Endothelial cell of umbilical vein (primary cell): ENCODE measurements at regions not wholly inside any gene's neighbourhood (a gene's known extent, or its start where the extent isn't known, plus 50 kb on each side); places are given as distances from the start of the nearest gene placed in this dataset.

Experiments used
- EZH2 ChIP-seq: IDR thresholded peaks from 2 replicates; pipeline ENCODE4 v1.6.1; 2012; ENCODE audit warnings: borderline replicate concordance, low read depth, mild to moderate bottlenecking, moderate library complexity, low read length, inconsistent platforms; ENCODE audit not compliant: severe bottlenecking
- JUN ChIP-seq: IDR thresholded peaks from 2 replicates; pipeline ENCODE4 v1.6.1; 2011; ENCODE audit warnings: borderline replicate concordance, low read depth; ENCODE audit not compliant: insufficient read length, insufficient read depth
- TF ChIP-seq, protein P1 (sequence below), 2 donors: IDR thresholded peaks; 1 replicate in 1 of 2; 2 replicates in 1 of 2; pipeline ENCODE4 v1.5.1; 2011; ENCODE audit warnings: low read length in 2 of 2, mild to moderate bottlenecking in 2 of 2, moderate library complexity in 2 of 2, control low read depth in 1 of 2, inconsistent platforms in 1 of 2, low read depth in 1 of 2; ENCODE audit not compliant: insufficient read depth in 1 of 2; ENCODE audit errors: extremely low read depth in 1 of 2

DNA sequence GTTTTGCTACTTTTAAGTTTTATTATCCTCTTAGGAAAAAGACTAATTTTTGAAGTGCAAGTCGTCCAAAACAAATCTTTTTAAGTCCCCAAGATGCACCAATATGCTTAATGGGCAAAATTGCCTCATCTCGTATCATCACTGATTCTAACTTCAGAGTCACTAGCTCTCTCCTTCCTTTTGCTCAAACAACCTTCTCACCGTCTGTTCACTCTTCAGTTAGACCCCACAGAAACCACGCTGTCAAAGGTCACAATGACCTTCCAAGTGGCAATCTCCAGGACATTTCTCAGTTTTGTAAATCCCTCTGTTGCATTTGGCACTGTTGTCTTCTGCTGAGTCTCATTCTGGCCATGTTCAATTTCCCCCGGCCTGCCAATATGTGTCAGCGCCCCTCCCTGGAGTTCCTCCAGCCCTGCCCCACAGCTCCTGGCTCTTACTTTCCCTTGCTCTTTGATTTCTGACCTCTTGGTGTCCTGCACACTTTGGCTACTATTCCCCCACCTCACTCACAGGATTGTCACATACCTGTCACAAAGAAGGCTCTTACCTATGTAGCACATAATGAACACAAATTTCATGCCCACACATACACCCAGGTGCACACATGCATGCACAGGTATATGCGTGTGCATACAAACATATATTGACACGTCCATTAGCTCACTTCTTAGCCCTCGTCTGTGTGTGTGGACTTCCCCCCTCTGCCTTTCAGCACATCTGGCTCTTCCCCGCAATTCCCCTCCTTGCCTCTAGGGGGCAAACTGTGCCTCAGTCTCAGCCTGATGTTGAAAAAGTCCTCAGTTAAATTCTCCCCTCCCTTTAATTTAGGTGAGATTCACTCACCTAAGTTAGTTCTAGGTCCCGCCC is 354.0 kb upstream of the DUSP10 start:
- TF ChIP-seq, protein P1, sequence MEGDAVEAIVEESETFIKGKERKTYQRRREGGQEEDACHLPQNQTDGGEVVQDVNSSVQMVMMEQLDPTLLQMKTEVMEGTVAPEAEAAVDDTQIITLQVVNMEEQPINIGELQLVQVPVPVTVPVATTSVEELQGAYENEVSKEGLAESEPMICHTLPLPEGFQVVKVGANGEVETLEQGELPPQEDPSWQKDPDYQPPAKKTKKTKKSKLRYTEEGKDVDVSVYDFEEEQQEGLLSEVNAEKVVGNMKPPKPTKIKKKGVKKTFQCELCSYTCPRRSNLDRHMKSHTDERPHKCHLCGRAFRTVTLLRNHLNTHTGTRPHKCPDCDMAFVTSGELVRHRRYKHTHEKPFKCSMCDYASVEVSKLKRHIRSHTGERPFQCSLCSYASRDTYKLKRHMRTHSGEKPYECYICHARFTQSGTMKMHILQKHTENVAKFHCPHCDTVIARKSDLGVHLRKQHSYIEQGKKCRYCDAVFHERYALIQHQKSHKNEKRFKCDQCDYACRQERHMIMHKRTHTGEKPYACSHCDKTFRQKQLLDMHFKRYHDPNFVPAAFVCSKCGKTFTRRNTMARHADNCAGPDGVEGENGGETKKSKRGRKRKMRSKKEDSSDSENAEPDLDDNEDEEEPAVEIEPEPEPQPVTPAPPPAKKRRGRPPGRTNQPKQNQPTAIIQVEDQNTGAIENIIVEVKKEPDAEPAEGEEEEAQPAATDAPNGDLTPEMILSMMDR (IDR thresholded peaks at IDR 0.05; ENCODE audit: extremely low read depth in 1 of 2, insufficient read depth in 1 of 2, low read depth in 1 of 2, low read length in 2 of 2) = peak; percentile 79 to 83
- TF ChIP-seq JUN (no peak), EZH2 (no peak)
